ENCODE measurements at regions not wholly inside any gene's neighbourhood (a gene's known extent, or its start where the extent isn't known, plus 50 kb on each side); places are given as distances from the start of the nearest gene placed in this dataset.

- Histone ChIP-seq H3K9me3 (no peaks in the 10 kb centered on the region), H3K27me3 (ENCODE audit: insufficient read depth in 3 of 3, low read length in 2 of 3) (no peaks in the 10 kb centered on the region), H3K4me1 (no peaks in the 10 kb centered on the region), H3K27ac (no peak overlapping the region), H3K4me3 (no peak overlapping the region), H3K36me3 (ENCODE audit: insufficient read depth in 1 of 2, low read depth in 1 of 2) (no peaks in the 10 kb centered on the region)
- intact Hi-C loops (cut with DNase I), result no loop called here
- TF ChIP-seq CTCF (IDR thresholded peaks at IDR 0.05), result no peak
- WGBS, 3 donors, result 82 to 85% (median 83%) methylated on average over 6 of the region's 6 CpGs
- DNase-seq, result no peak
- no peak for ATAC-seq
Observed at GRCh38 chr10:118483496-118483895, 112.0 kb downstream of the PRLHR start.

GRCh38 chr10:118482393-118483331, 112.8 kb downstream of the PRLHR start:
- no peaks in the 10 kb centered on the region for H3K9me3 ChIP-seq
- no peaks in the 10 kb centered on the region for H3K36me3 ChIP-seq (ENCODE audit: insufficient read depth in 1 of 2, low read depth in 1 of 2)
- TF ChIP-seq CTCF (IDR thresholded peaks at IDR 0.05), result no peak
- ATAC-seq (no peak), DNase-seq (no peak)
- no peak overlapping the region for H3K27ac ChIP-seq
- no peak overlapping the region for H3K4me3 ChIP-seq
- 70 to 72% (median 71%) methylated on average over 17 of the region's 17 CpGs for WGBS, 3 donors
- intact Hi-C loops (cut with DNase I), result no loop called here
- no peaks in the 10 kb centered on the region for H3K4me1 ChIP-seq
- no peaks in the 10 kb centered on the region for H3K27me3 ChIP-seq (ENCODE audit: insufficient read depth in 3 of 3, low read length in 2 of 3)

GRCh38 chr10:118481871-118482270, 113.6 kb downstream of the PRLHR start:
- Histone ChIP-seq H3K9me3 (no peaks in the 10 kb centered on the region), H3K27me3 (ENCODE audit: insufficient read depth in 3 of 3, low read length in 2 of 3) (no peaks in the 10 kb centered on the region), H3K27ac (no peak overlapping the region), H3K36me3 (ENCODE audit: insufficient read depth in 1 of 2, low read depth in 1 of 2) (no peaks in the 10 kb centered on the region), H3K4me3 (no peak overlapping the region), H3K4me1 (no peaks in the 10 kb centered on the region)
- ATAC-seq, result no peak
- WGBS, 3 donors, result 85 to 89% (median 86%) methylated on average over 6 of the region's 6 CpGs
- TF ChIP-seq CTCF (IDR thresholded peaks at IDR 0.05), result no peak
- intact Hi-C loops (cut with DNase I), result no loop called here
- DNase-seq, result no peak

GRCh38 chr10:118475214-118475613, 120.2 kb downstream of the PRLHR start:
- Histone ChIP-seq H3K4me1 (no peaks in the 10 kb centered on the region), H3K9me3 (no peaks in the 10 kb centered on the region), H3K36me3 (ENCODE audit: insufficient read depth in 1 of 2, low read depth in 1 of 2) (no peaks in the 10 kb centered on the region), H3K27ac (no peak overlapping the region), H3K27me3 (ENCODE audit: insufficient read depth in 3 of 3, low read length in 2 of 3) (peaks cover 0 to 18% (median 0%) of the 10 kb centered on the region in 3 donors), H3K4me3 (no peak overlapping the region)
- DNase-seq, result no peak
- intact Hi-C loops (cut with DNase I), result no loop called here
- no peak for TF ChIP-seq CTCF (IDR thresholded peaks at IDR 0.05)
- WGBS, 3 donors, result 84 to 89% (median 85%) methylated on average over 6 of the region's 6 CpGs
- ATAC-seq, result no peak

All from psoas muscle (tissue), 7 donors.